Dendritic cell treated with granulocyte-macrophage colony-stimulating factor and Interleukin-4, amounts not matched to agents 40 ng/mL and 50 ng/mL, for 4 days (primary cell): ENCODE measurements at regions not wholly inside any gene's neighbourhood (a gene's known extent, or its start where the extent isn't known, plus 50 kb on each side); places are given as distances from the start of the nearest gene placed in this dataset.

Source experiments
- H3K27ac Mint-ChIP-seq: one replicate; pipeline ENCODE4 v1.8.0; 2022; ENCODE audit warnings: mild to moderate bottlenecking, mixed read lengths
- H3K27me3 Mint-ChIP-seq: one replicate; pipeline ENCODE4 v1.8.0; 2022; ENCODE audit warnings: mild to moderate bottlenecking, mixed read lengths
- H3K36me3 Mint-ChIP-seq: one replicate; pipeline ENCODE4 v1.8.0; 2022; ENCODE audit warnings: low read depth, mixed read lengths
- H3K4me1 Mint-ChIP-seq: one replicate; pipeline ENCODE4 v1.8.0; 2022; ENCODE audit warnings: low read depth, mixed read lengths
- H3K4me3 Mint-ChIP-seq: one replicate; pipeline ENCODE4 v1.8.0; 2022; ENCODE audit warnings: mild to moderate bottlenecking, moderate library complexity, mixed read lengths
- H3K9me3 Mint-ChIP-seq: one replicate; pipeline ENCODE4 v1.8.0; 2022; ENCODE audit warnings: mixed read lengths
- intact Hi-C: fragments of 100-400 bp; cut with micrococcal nuclease; formaldehyde crosslinking; loops from one replicate; pipeline ENCODE4 v1.15.0; 2022

DNA sequence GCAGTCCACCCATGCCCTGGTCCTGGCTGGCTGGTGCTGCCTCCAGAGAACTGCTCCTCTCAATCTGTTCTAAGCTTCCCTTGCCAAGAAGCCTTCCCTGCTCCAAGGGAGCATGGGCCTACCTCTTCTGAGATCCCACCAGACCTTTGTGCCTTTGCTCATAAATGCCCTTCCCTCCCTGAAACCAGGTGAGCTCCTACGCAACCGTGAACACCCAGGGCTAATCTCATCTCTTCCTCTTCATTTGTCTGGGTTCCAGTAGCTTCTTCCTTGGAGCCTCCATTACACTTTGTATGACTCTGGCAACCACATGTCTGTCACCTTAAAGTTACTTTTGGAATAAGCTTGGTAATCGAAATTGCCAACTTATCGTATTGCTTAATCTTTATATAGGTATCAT lies 270.6 kb downstream of the PBX3 start:
- Mint-ChIP-seq H3K27me3 (peaks cover 6% of the 10 kb centered on the region), H3K36me3 (no peaks in the 10 kb centered on the region), H3K4me1 (no peaks in the 10 kb centered on the region), H3K9me3 (no peaks in the 10 kb centered on the region), H3K4me3 (no peak overlapping the region), H3K27ac (no peak overlapping the region)
- intact Hi-C loops, result no loop called here

GRCh38 chr9:126020836-126021235 lies 273.7 kb downstream of the PBX3 start:
- peaks cover 6% of the 10 kb centered on the region for H3K27me3 Mint-ChIP-seq

DNA sequence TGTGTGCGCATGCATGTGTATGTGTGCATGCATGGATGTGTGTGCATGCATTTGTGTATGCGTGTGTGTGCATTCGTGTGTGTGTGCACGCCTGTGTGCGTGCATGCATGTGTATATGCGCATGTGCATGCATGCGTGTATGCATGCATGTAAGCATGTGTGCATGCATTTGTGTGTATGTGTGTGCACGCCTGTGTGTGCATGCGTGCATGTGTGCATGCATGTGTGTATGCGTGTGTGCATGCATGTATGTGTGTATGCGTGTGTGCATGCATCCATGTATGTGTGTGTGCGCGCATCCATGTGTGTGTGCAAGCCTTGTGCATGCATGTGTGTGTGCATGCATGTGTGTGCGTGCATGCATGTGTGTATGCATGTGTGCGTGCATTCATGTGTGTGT lies 276.8 kb downstream of the PBX3 start:
- H3K36me3 Mint-ChIP-seq, result no peaks in the 10 kb centered on the region
- peaks cover 4% of the 10 kb centered on the region for H3K27me3 Mint-ChIP-seq
- H3K27ac Mint-ChIP-seq, result no peak overlapping the region
- H3K4me1 Mint-ChIP-seq, result no peaks in the 10 kb centered on the region
- no peak overlapping the region for H3K4me3 Mint-ChIP-seq
- intact Hi-C loops, result no loop called here
- no peaks in the 10 kb centered on the region for H3K9me3 Mint-ChIP-seq

More at GRCh38 chr9:126020836-126021235, 273.7 kb downstream of the PBX3 start:
- no peak overlapping the region for H3K4me3 Mint-ChIP-seq
- intact Hi-C loops, result no loop called here
- no peaks in the 10 kb centered on the region for H3K36me3 Mint-ChIP-seq
- H3K4me1 Mint-ChIP-seq, result no peaks in the 10 kb centered on the region
- no peak overlapping the region for H3K27ac Mint-ChIP-seq
- no peaks in the 10 kb centered on the region for H3K9me3 Mint-ChIP-seq

DNA sequence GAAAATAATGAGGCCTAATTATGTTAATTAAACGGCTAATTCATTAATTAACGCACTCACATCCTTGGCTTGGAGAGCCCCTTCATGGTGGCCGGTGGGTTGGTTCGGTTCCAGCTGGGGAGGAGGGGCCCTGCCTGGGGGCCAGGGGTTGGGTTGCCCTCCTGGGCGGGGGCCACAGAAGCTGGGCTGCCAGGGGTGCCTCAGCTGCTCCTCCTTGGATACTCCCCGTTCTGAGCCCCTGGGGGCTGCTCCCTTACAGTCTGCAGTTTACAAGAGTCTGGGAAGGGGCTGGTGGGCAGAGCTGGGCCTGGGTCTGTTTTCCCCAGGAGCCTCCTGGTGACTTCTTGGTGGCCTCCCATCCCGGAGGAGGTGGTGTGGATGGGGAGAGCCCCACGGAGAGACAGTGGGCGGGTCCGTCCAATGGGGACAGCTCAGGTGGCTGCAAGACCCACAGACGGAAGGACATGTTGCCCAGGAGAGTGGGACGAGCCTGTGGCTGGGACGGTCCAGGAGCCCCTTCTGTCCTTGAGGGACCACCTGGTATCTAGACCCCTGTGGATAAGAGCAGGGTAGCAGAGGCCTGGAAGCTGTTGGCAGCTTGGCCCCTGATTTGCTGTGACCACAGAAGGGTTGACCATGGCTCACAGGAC lies 277.5 kb downstream of the PBX3 start:
- intact Hi-C loops, result no loop called here
- Mint-ChIP-seq H3K27me3 (peaks cover 4% of the 10 kb centered on the region), H3K36me3 (no peaks in the 10 kb centered on the region), H3K4me1 (no peaks in the 10 kb centered on the region), H3K4me3 (no peak overlapping the region), H3K27ac (no peak overlapping the region), H3K9me3 (no peaks in the 10 kb centered on the region)

DNA sequence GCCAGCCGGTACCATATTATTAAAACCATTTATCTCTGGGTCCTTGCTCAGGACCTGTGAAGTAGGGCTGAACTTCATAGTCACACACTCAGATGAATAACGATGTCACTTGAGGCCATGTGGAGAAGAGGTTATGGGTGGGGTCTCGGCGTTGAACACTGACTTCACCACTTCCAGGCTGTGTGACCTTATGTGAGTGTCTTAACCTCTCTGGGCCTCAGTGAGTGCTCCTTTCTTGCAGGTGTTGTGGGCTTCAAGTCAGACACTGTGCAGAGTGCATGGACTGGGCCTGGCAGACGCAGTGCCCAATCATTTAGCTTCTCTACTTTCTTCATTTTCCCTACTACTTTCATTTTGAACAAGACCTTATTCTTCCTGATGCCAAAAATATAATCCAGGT lies 278.8 kb downstream of the PBX3 start:
- Mint-ChIP-seq H3K4me3 (no peak overlapping the region), H3K4me1 (no peaks in the 10 kb centered on the region), H3K27ac (no peak overlapping the region), H3K27me3 (peaks cover 2% of the 10 kb centered on the region), H3K9me3 (no peaks in the 10 kb centered on the region), H3K36me3 (no peaks in the 10 kb centered on the region)
- intact Hi-C loops, result no loop called here

GRCh38 chr9:126027566-126027965 lies 280.4 kb downstream of the PBX3 start:
- no peak overlapping the region for H3K27ac Mint-ChIP-seq
- no peaks in the 10 kb centered on the region for H3K27me3 Mint-ChIP-seq
- no peaks in the 10 kb centered on the region for H3K4me1 Mint-ChIP-seq
- intact Hi-C loops, result no loop called here
- H3K4me3 Mint-ChIP-seq, result no peak overlapping the region
- H3K36me3 Mint-ChIP-seq, result no peaks in the 10 kb centered on the region
- no peaks in the 10 kb centered on the region for H3K9me3 Mint-ChIP-seq

DNA sequence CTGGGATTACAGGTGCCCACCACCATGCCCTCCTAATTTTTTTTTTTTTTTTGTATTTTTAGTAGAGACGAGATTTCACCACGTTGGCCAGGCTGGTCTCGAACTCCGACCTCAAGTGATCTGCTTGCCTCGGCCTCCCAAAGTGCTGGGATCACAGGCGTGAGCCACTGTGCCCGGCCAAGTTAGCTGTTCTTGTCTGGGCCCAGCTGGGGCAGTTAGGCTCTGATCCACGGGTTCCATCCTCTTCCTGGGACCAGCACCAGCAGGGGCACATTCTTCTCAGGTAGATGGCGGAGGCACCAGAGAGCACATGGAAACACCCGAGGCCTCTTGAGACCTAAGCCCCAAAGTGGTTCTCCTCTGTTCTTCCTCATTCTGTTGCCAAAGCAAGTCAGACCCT lies 281.6 kb downstream of the PBX3 start:
- no peaks in the 10 kb centered on the region for H3K4me1 Mint-ChIP-seq
- intact Hi-C loops, result no loop called here
- H3K27me3 Mint-ChIP-seq, result no peaks in the 10 kb centered on the region
- H3K9me3 Mint-ChIP-seq, result no peaks in the 10 kb centered on the region
- H3K4me3 Mint-ChIP-seq, result no peak overlapping the region
- H3K36me3 Mint-ChIP-seq, result no peaks in the 10 kb centered on the region
- H3K27ac Mint-ChIP-seq, result no peak overlapping the region

DNA sequence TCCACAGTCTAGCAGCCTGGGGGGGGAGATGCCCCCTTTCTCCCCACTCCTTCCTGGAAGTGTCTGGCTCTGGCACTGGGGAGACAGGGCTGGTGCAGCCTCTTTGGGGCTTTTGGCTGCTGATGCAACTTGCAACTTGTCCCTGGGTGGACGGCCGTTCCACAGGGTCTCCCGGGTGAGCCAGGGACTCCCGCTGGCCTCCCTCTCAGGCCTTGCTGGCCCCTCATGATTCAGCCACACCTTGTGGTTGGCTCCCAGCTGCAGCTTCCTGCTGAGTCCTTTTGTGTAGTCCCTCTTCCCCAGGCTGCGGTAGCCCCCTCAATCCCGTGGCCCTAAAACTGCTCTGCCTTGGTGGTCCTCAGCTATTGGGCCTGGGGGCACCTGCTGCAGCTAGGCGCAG lies 283.5 kb downstream of the PBX3 start:
- peaks cover 11% of the 10 kb centered on the region for H3K27me3 Mint-ChIP-seq
- no peaks in the 10 kb centered on the region for H3K4me1 Mint-ChIP-seq
- no peaks in the 10 kb centered on the region for H3K9me3 Mint-ChIP-seq
- no peak overlapping the region for H3K27ac Mint-ChIP-seq
- intact Hi-C loops, result no loop called here
- H3K4me3 Mint-ChIP-seq, result no peak overlapping the region
- H3K36me3 Mint-ChIP-seq, result no peaks in the 10 kb centered on the region

DNA sequence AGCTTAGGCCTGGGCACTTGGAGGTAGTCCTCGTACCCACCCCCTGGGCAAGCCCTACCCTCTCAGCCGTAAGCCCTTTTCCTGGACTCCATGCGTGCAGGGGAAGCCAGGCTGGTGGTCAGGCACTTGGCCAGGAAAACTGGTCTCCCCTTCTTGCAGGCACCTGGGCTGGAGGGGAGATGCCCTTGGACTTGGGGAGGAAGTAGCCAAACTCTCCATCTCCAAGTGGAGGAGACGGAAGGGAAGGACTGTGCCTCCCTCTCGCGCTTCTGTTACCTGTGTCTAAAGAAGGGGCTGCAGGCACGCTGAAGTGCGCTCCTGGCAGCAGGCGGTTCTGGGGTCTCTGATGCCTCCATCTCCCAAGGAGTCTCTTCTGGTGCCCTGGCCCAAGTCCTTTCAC lies 283.9 kb downstream of the PBX3 start:
- intact Hi-C loops, result no loop called here
- Mint-ChIP-seq H3K4me1 (no peaks in the 10 kb centered on the region), H3K36me3 (no peaks in the 10 kb centered on the region), H3K9me3 (no peaks in the 10 kb centered on the region), H3K27ac (no peak overlapping the region), H3K27me3 (peaks cover 14% of the 10 kb centered on the region), H3K4me3 (no peak overlapping the region)

GRCh38 chr9:126032135-126032534 lies 285.0 kb downstream of the PBX3 start:
- H3K9me3 Mint-ChIP-seq, result no peaks in the 10 kb centered on the region
- H3K36me3 Mint-ChIP-seq, result no peaks in the 10 kb centered on the region

GRCh38 chr9:126033318-126033717 lies 286.1 kb downstream of the PBX3 start:
- Mint-ChIP-seq H3K36me3 (no peaks in the 10 kb centered on the region), H3K4me3 (no peak overlapping the region), H3K27me3 (peaks cover 24% of the 10 kb centered on the region), H3K27ac (no peak overlapping the region), H3K9me3 (no peaks in the 10 kb centered on the region), H3K4me1 (no peaks in the 10 kb centered on the region)
- intact Hi-C loops, result no loop called here

More at GRCh38 chr9:126032135-126032534, 285.0 kb downstream of the PBX3 start:
- Mint-ChIP-seq H3K4me1 (no peaks in the 10 kb centered on the region), H3K27ac (no peak overlapping the region), H3K27me3 (peaks cover 23% of the 10 kb centered on the region), H3K4me3 (no peak overlapping the region)
- intact Hi-C loops, result no loop called here

- Mint-ChIP-seq H3K27ac (no peak overlapping the region), H3K36me3 (no peaks in the 10 kb centered on the region), H3K4me3 (no peak overlapping the region), H3K27me3 (peaks cover 24% of the 10 kb centered on the region), H3K9me3 (no peaks in the 10 kb centered on the region), H3K4me1 (no peaks in the 10 kb centered on the region)
- intact Hi-C loops, result no loop called here
These were observed 286.8 kb downstream of the PBX3 start for GRCh38 chr9:126033956-126034355.

GRCh38 chr9:126036881-126037291 lies 289.7 kb downstream of the PBX3 start:
- H3K4me3 Mint-ChIP-seq, result no peak overlapping the region
- no peaks in the 10 kb centered on the region for H3K9me3 Mint-ChIP-seq
- H3K36me3 Mint-ChIP-seq, result no peaks in the 10 kb centered on the region
- peaks cover 26% of the 10 kb centered on the region for H3K27me3 Mint-ChIP-seq
- no peak overlapping the region for H3K27ac Mint-ChIP-seq
- H3K4me1 Mint-ChIP-seq, result no peaks in the 10 kb centered on the region
- intact Hi-C loops, result no loop called here

DNA sequence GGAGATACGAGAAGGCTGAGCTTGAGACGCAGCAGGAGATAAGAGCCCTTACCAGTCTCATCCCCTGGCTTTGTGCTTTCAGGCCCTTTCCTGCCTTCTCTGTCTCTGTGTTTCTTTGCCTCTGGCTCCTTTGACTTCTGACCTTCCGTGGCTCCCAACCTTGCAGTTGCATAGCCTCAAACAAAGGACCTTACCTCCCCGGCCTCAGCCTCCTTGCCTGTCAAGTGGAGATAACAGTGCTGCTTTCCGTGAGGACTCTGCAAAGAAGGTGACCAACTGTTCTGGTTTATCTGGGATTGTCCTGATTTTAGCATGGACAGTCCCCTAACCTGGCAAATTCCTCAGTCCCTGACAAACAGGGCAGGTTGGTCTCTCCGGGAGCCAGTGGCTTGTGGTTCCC lies 287.8 kb upstream of the MVB12B start:
- no peak overlapping the region for H3K27ac Mint-ChIP-seq
- H3K4me3 Mint-ChIP-seq, result no peak overlapping the region
- intact Hi-C loops, result no loop called here
- no peaks in the 10 kb centered on the region for H3K4me1 Mint-ChIP-seq
- no peaks in the 10 kb centered on the region for H3K9me3 Mint-ChIP-seq
- H3K36me3 Mint-ChIP-seq, result no peaks in the 10 kb centered on the region
- H3K27me3 Mint-ChIP-seq, result peaks cover 27% of the 10 kb centered on the region

GRCh38 chr9:126043681-126044080 lies 282.9 kb upstream of the MVB12B start:
- Mint-ChIP-seq H3K27me3 (peaks cover 13% of the 10 kb centered on the region), H3K36me3 (no peaks in the 10 kb centered on the region), H3K4me3 (no peak overlapping the region), H3K9me3 (peaks cover 12% of the 10 kb centered on the region), H3K27ac (no peak overlapping the region), H3K4me1 (no peaks in the 10 kb centered on the region)
- intact Hi-C loops, result no loop called here
